ENCODE measurements at regions not wholly inside any gene's neighbourhood (a gene's known extent, or its start where the extent isn't known, plus 50 kb on each side); places are given as distances from the start of the nearest gene placed in this dataset.

DNA sequence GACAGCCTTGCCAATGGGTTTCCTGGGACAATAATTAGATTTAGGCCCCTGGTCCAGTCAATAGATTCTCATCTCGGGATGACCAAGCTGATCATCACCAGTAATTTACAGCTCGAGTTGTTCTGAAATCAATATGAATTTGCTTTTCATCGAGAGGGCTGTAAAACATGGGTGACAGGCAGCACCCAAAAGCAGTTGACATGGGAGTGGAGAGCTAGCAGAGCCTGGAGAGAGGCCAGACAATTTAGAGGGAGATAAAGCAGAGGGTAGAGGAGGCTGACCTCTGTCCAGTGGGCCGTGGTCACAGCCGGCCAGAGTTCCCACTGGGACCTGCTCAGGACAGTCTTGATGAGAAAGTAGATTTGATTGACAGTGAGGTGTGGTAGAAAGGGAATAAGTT is 157.3 kb downstream of the ASCL4 start:
- Histone ChIP-seq H2AFZ (ENCODE audit: insufficient read depth, low read depth, low read length, poor library complexity, severe bottlenecking) (no peak overlapping the region), H3K9ac (ENCODE audit: low read length) (no peak overlapping the region), H3K27ac (ENCODE audit: low read length in 2 of 2) (no peak overlapping the region), H3K4me3 (ENCODE audit: control extremely low read depth in 1 of 5, extremely low read depth in 1 of 5, insufficient read depth in 1 of 5, low read depth in 2 of 5, low read length in 4 of 5) (no peak overlapping the region), H3K27me3 (replicated peaks in 1 of 4; ENCODE audit: control extremely low read depth in 1 of 4, control insufficient read depth in 3 of 4, insufficient read depth in 4 of 4, low read length in 3 of 4) (peaks cover 0 to 16% (median 2%) of the 10 kb centered on the region in 4 experiments), H3K4me1 (ENCODE audit: control insufficient read depth in 2 of 2, insufficient read depth in 2 of 2, low read length in 2 of 2) (no peaks in the 10 kb centered on the region), H3K36me3 (replicated peaks in 1 of 2; ENCODE audit: control extremely low read depth in 1 of 2, control insufficient read depth in 1 of 2, extremely low read depth in 1 of 2, insufficient read depth in 2 of 2, low read length in 1 of 2) (no peaks in the 10 kb centered on the region), H3K79me2 (ENCODE audit: control insufficient read depth, insufficient read depth, low read length) (no peaks in the 10 kb centered on the region), H3K4me2 (replicated peaks; ENCODE audit: low read depth, low read length, poor library complexity, severe bottlenecking) (no peak overlapping the region), H3K9me3 (ENCODE audit: control extremely low read depth in 1 of 3, control insufficient read depth in 2 of 3, insufficient read depth in 1 of 3, low read length in 2 of 3) (no peaks in the 10 kb centered on the region), H4K20me1 (ENCODE audit: control insufficient read depth, insufficient read depth, low read length, poor library complexity, severe bottlenecking) (no peaks in the 10 kb centered on the region)
- Mint-ChIP-seq H3K27ac (no peak overlapping the region), H3K4me3 (no peak overlapping the region), H3K4me1 (no peaks in the 10 kb centered on the region), H3K9me3 (ENCODE audit: insufficient read depth) (no peaks in the 10 kb centered on the region), H3K27me3 (peaks cover 37% of the 10 kb centered on the region)
- WGBS (ENCODE audit: insufficient coverage): 92% methylated on average over 5 of the region's 5 CpGs
- no peak for DNase-seq
- POLR2A ChIA-PET: no interaction called here
- CTCF ChIA-PET: interaction anchor here (1.2 to 1.4 kb wide), 4 partner anchors 12 to 261 kb away, joined by 3 read pairs; no protein-coding TSS in a partner anchor
- intact Hi-C loops (cut with micrococcal nuclease): no loop called here
- ATAC-seq (ENCODE audit: low read depth): no peak
- TF ChIP-seq EZH2 (IDR thresholded peaks at IDR 0.05; ENCODE audit: borderline replicate concordance, insufficient read depth, low read depth, low read length, poor library complexity, severe bottlenecking): no peak
- TF ChIP-seq, protein P1, sequence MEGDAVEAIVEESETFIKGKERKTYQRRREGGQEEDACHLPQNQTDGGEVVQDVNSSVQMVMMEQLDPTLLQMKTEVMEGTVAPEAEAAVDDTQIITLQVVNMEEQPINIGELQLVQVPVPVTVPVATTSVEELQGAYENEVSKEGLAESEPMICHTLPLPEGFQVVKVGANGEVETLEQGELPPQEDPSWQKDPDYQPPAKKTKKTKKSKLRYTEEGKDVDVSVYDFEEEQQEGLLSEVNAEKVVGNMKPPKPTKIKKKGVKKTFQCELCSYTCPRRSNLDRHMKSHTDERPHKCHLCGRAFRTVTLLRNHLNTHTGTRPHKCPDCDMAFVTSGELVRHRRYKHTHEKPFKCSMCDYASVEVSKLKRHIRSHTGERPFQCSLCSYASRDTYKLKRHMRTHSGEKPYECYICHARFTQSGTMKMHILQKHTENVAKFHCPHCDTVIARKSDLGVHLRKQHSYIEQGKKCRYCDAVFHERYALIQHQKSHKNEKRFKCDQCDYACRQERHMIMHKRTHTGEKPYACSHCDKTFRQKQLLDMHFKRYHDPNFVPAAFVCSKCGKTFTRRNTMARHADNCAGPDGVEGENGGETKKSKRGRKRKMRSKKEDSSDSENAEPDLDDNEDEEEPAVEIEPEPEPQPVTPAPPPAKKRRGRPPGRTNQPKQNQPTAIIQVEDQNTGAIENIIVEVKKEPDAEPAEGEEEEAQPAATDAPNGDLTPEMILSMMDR (IDR thresholded peaks at IDR 0.05): no peak

DNA sequence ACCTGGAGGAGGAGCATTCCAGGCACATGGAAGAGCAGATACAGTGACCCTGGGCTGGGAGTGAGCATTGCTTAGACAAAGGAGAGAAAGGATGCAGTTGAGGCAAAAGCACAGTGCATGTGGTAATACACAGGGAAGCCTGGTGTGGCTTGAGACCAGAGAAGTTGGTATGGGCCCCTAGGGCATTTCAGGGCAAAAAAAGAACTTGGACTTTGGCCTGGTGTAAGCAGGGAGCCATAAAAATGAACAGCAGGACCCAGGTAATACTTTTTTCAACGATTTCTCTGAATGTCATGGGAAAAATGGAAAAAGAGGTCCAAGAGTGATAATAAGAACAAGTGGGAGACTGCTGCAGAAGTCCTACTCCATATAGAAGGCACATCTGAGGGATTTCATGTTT is 163.9 kb downstream of the ASCL4 start:
- H3K4me3 Mint-ChIP-seq: no peak overlapping the region
- H3K27me3 Mint-ChIP-seq: peaks cover 43% of the 10 kb centered on the region
- Histone ChIP-seq H3K9me3 (ENCODE audit: control extremely low read depth in 1 of 3, control insufficient read depth in 2 of 3, insufficient read depth in 1 of 3, low read length in 2 of 3) (peaks cover 0 to 7% (median 0%) of the 10 kb centered on the region in 3 donors), H3K36me3 (replicated peaks in 1 of 2; ENCODE audit: control extremely low read depth in 1 of 2, control insufficient read depth in 1 of 2, extremely low read depth in 1 of 2, insufficient read depth in 2 of 2, low read length in 1 of 2) (no peaks in the 10 kb centered on the region), H3K4me1 (ENCODE audit: control insufficient read depth in 2 of 2, insufficient read depth in 2 of 2, low read length in 2 of 2) (no peaks in the 10 kb centered on the region), H3K4me3 (ENCODE audit: control extremely low read depth in 1 of 5, extremely low read depth in 1 of 5, insufficient read depth in 1 of 5, low read depth in 2 of 5, low read length in 4 of 5) (no peak overlapping the region), H3K79me2 (ENCODE audit: control insufficient read depth, insufficient read depth, low read length) (no peaks in the 10 kb centered on the region), H4K20me1 (ENCODE audit: control insufficient read depth, insufficient read depth, low read length, poor library complexity, severe bottlenecking) (no peaks in the 10 kb centered on the region), H3K4me2 (replicated peaks; ENCODE audit: low read depth, low read length, poor library complexity, severe bottlenecking) (no peak overlapping the region), H3K27ac (ENCODE audit: low read length in 2 of 2) (no peak overlapping the region), H3K27me3 (replicated peaks in 1 of 4; ENCODE audit: control extremely low read depth in 1 of 4, control insufficient read depth in 3 of 4, insufficient read depth in 4 of 4, low read length in 3 of 4) (peaks cover 0 to 12% (median 7%) of the 10 kb centered on the region in 4 experiments), H3K9ac (ENCODE audit: low read length) (no peak overlapping the region), H2AFZ (ENCODE audit: insufficient read depth, low read depth, low read length, poor library complexity, severe bottlenecking) (no peak overlapping the region)
- H3K9me3 Mint-ChIP-seq (ENCODE audit: insufficient read depth): peaks cover 7% of the 10 kb centered on the region
- no peaks in the 10 kb centered on the region for H3K4me1 Mint-ChIP-seq
- intact Hi-C loops (cut with micrococcal nuclease): no loop called here
- 50% methylated on average over 1 of the region's 1 CpG for WGBS (ENCODE audit: insufficient coverage)
- POLR2A ChIA-PET: no interaction called here
- ATAC-seq (ENCODE audit: low read depth) (no peak), DNase-seq (no peak)
- CTCF ChIA-PET: no interaction called here
- TF ChIP-seq EZH2 (IDR thresholded peaks at IDR 0.05; ENCODE audit: borderline replicate concordance, insufficient read depth, low read depth, low read length, poor library complexity, severe bottlenecking): no peak
- TF ChIP-seq, protein P1 (IDR thresholded peaks at IDR 0.05): no peak
- H3K27ac Mint-ChIP-seq: no peak overlapping the region
